HEK293 (cell line): ENCODE measurements at regions not wholly inside any gene's neighbourhood (a gene's known extent, or its start where the extent isn't known, plus 50 kb on each side); places are given as distances from the start of the nearest gene placed in this dataset.

Experiments
- CTCF ChIA-PET: fragments of 350-600 bp; formaldehyde crosslinking; extraction: SDS; loops from one replicate; lab custom pipeline; 2021; ENCODE audit warnings: antibody characterized with exemption; lab: Yijun Ruan, JAX
- POLR2A ChIA-PET: fragments of 300-600 bp; formaldehyde crosslinking; extraction: SDS; loops from one replicate; lab custom pipeline; 2020; ENCODE audit warnings: antibody characterized with exemption, inconsistent platforms; lab: Yijun Ruan, JAX
- H3K27ac ChIP-seq: fragments of 200-500 bp; sonication (Bioruptor generic); 2 replicates; pipeline ENCODE4 v1.5.1; 2014; ENCODE audit warnings: low read depth, low read length, control low read depth, inconsistent platforms; ENCODE audit errors: extremely low read depth
- H3K36me3 ChIP-seq, 2 experiments: fragments of 200-500 bp in 1 of 2; sonication (Bioruptor generic) in 1 of 2; 1 replicate in 1 of 2; 2 replicates in 1 of 2; pipeline ENCODE4 v1.5.1; 2014 to 2017; ENCODE audit warnings: inconsistent platforms in 2 of 2, low read length in 2 of 2; ENCODE audit not compliant: control insufficient read depth in 2 of 2, insufficient read depth in 1 of 2
- H3K4me1 ChIP-seq: fragments of 200-500 bp; sonication (Bioruptor generic); 2 replicates; pipeline ENCODE4 v1.5.1; 2014; ENCODE audit warnings: mild to moderate bottlenecking, low read length, inconsistent platforms; ENCODE audit not compliant: control insufficient read depth, insufficient read depth
- H3K4me3 ChIP-seq: 2 replicates; pipeline ENCODE4 v1.5.1; 2011; ENCODE audit warnings: low read depth, mild to moderate bottlenecking, control low read depth, low read length, moderate library complexity
- H3K9me3 ChIP-seq: fragments of 200-500 bp; sonication (Bioruptor generic); 2 replicates; pipeline ENCODE4 v1.5.1; 2014; ENCODE audit warnings: low read depth, low read length, inconsistent platforms; ENCODE audit not compliant: control insufficient read depth, insufficient read depth
- GLI2 ChIP-seq: fragments of 450-650 bp; formaldehyde crosslinking; IDR thresholded peaks from 2 replicates; pipeline ENCODE4; 2017; ENCODE audit warnings: missing biosample characterization, missing genetic modification characterization, low read depth, borderline replicate concordance
- SCRT1 ChIP-seq: fragments of 450-650 bp; formaldehyde crosslinking; IDR thresholded peaks from 2 replicates; pipeline ENCODE4 v1.5.1; 2016; ENCODE audit warnings: missing biosample characterization, missing genetic modification characterization, borderline replicate concordance
- SCRT2 ChIP-seq: fragments of 450-650 bp; formaldehyde crosslinking; IDR thresholded peaks from 2 replicates; pipeline ENCODE4 v1.5.1; 2016; ENCODE audit warnings: missing biosample characterization, missing genetic modification characterization
- SETDB1 ChIP-seq: IDR thresholded peaks from one replicate; pipeline ENCODE4 v1.6.1; 2017; ENCODE audit warnings: mild to moderate bottlenecking, low read length, moderate library complexity, mixed read lengths; ENCODE audit not compliant: insufficient read length
- WT1 ChIP-seq: fragments of 450-650 bp; formaldehyde crosslinking; IDR thresholded peaks from 2 replicates; pipeline ENCODE4 v1.5.1; 2016; ENCODE audit warnings: missing biosample characterization, missing genetic modification characterization
- ZFHX2 ChIP-seq: fragments of 450-650 bp; formaldehyde crosslinking; conservative IDR thresholded peaks from 2 replicates; pipeline ENCODE4 v1.5.1; 2016; ENCODE audit warnings: missing biosample characterization, missing genetic modification characterization
- ZNF184 ChIP-seq: fragments of 450-650 bp; IDR thresholded peaks from 2 replicates; pipeline ENCODE4 v1.5.1; 2018; ENCODE audit warnings: missing biosample characterization, mild to moderate bottlenecking, missing genetic modification characterization
- ZNF19 ChIP-seq: fragments of 450-650 bp; formaldehyde crosslinking; IDR thresholded peaks from 2 replicates; pipeline ENCODE4; 2016; ENCODE audit warnings: missing biosample characterization, missing genetic modification characterization, low read depth
- ZNF324 ChIP-seq: fragments of 450-650 bp; formaldehyde crosslinking; IDR thresholded peaks from 2 replicates; pipeline ENCODE4 v1.5.1; 2016; ENCODE audit warnings: missing biosample characterization, missing genetic modification characterization
- ZNF341 ChIP-seq: fragments of 450-650 bp; formaldehyde crosslinking; IDR thresholded peaks from 2 replicates; pipeline ENCODE4; 2016; ENCODE audit warnings: low read depth, missing biosample characterization, missing genetic modification characterization
- ZNF354C ChIP-seq: fragments of 450-650 bp; formaldehyde crosslinking; IDR thresholded peaks from 2 replicates; pipeline ENCODE4 v1.5.1; 2016; ENCODE audit warnings: missing biosample characterization, missing genetic modification characterization, low read depth, borderline replicate concordance
- ZNF394 ChIP-seq: fragments of 450-650 bp; formaldehyde crosslinking; IDR thresholded peaks from 2 replicates; pipeline ENCODE4 v1.5.1; 2016; ENCODE audit warnings: missing biosample characterization, missing genetic modification characterization, mild to moderate bottlenecking, moderate library complexity, borderline replicate concordance
- ZNF423 ChIP-seq: fragments of 450-650 bp; formaldehyde crosslinking; IDR thresholded peaks from 2 replicates; pipeline ENCODE4 v1.5.1; 2016; ENCODE audit warnings: missing biosample characterization, missing genetic modification characterization
- ZNF426 ChIP-seq: fragments of 450-650 bp; formaldehyde crosslinking; IDR thresholded peaks from 2 replicates; pipeline ENCODE4 v1.5.1; 2017; ENCODE audit warnings: missing biosample characterization, missing genetic modification characterization, mild to moderate bottlenecking, inconsistent platforms, moderate library complexity
- ZNF473 ChIP-seq: fragments of 450-650 bp; formaldehyde crosslinking; IDR thresholded peaks from 2 replicates; pipeline ENCODE4 v1.5.1; 2017; ENCODE audit warnings: missing biosample characterization, missing genetic modification characterization
- ZNF501 ChIP-seq: fragments of 450-650 bp; formaldehyde crosslinking; IDR thresholded peaks from 2 replicates; pipeline ENCODE4 v1.5.1; 2016; ENCODE audit warnings: missing biosample characterization, missing genetic modification characterization
- ZNF544 ChIP-seq: fragments of 450-650 bp; formaldehyde crosslinking; IDR thresholded peaks from 2 replicates; pipeline ENCODE4 v1.5.0; 2017; ENCODE audit warnings: missing biosample characterization, missing genetic modification characterization
- ZNF560 ChIP-seq: fragments of 450-650 bp; formaldehyde crosslinking; IDR thresholded peaks from 2 replicates; pipeline ENCODE4 v1.5.1; 2017; ENCODE audit warnings: missing biosample characterization, missing genetic modification characterization, borderline replicate concordance
- ZNF571 ChIP-seq: fragments of 450-650 bp; formaldehyde crosslinking; IDR thresholded peaks from 2 replicates; pipeline ENCODE4 v1.5.0; 2017; ENCODE audit warnings: missing biosample characterization, missing genetic modification characterization
- ZNF596 ChIP-seq: fragments of 450-650 bp; IDR thresholded peaks from 2 replicates; pipeline ENCODE4 v1.5.0; 2018; ENCODE audit warnings: missing biosample characterization, mild to moderate bottlenecking, missing genetic modification characterization, moderate library complexity
- ZNF747 ChIP-seq: fragments of 450-650 bp; formaldehyde crosslinking; IDR thresholded peaks from 2 replicates; pipeline ENCODE4 v1.5.1; 2016; ENCODE audit warnings: missing biosample characterization, missing genetic modification characterization
- TF ChIP-seq, protein P1 (sequence below): fragments of 450-650 bp; formaldehyde crosslinking; IDR thresholded peaks from 2 replicates; pipeline ENCODE4 v1.5.1; 2016; ENCODE audit warnings: missing biosample characterization, missing genetic modification characterization, borderline replicate concordance
- TF ChIP-seq, protein P2 (sequence below): fragments of 450-650 bp; formaldehyde crosslinking; IDR thresholded peaks from 2 replicates; pipeline ENCODE4 v1.5.1; 2016; ENCODE audit warnings: missing biosample characterization, missing genetic modification characterization
- TF ChIP-seq, protein P3 (sequence below): fragments of 450-650 bp; formaldehyde crosslinking; IDR thresholded peaks from 2 replicates; pipeline ENCODE4 v1.5.1; 2016; ENCODE audit warnings: missing biosample characterization, missing genetic modification characterization
- TF ChIP-seq, protein P4 (sequence below): fragments of 450-650 bp; formaldehyde crosslinking; IDR thresholded peaks from 2 replicates; pipeline ENCODE4 v1.5.1; 2016; ENCODE audit warnings: missing biosample characterization, missing genetic modification characterization
- TF ChIP-seq, protein P5 (sequence below): fragments of 450-650 bp; formaldehyde crosslinking; IDR thresholded peaks from 2 replicates; pipeline ENCODE4 v1.5.1; 2016; ENCODE audit warnings: missing biosample characterization, missing genetic modification characterization
- TF ChIP-seq, protein P6 (sequence below): fragments of 450-650 bp; formaldehyde crosslinking; IDR thresholded peaks from 2 replicates; pipeline ENCODE4 v1.5.1; 2016; ENCODE audit warnings: missing biosample characterization, missing genetic modification characterization, low read depth

DNA sequence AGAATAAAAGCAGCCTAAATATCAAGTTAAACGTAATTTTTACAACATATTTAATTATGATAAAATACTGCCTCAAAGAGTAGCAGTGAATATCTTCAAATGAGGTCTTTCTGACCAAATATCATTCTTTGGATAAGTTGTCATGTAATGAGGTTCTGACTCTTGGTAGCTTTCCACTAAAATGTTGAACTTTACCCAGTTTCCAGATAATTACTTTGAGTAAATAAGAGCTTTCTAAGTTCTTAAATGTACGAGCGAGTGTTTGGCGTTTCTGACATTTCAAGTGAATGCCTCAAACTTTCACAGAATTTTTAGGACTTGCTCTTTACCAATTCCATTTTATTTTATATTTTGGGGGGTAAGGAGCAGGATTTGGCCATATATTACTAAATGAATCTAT, 1515.2 kb downstream of the FAM181B start:
- ChIA-PET CTCF (no interaction called here), POLR2A (no interaction called here)
- TF ChIP-seq ZNF341 (tag by site-specific recombination) (no peak), ZNF354C (no peak), WT1 (tag by site-specific recombination) (no peak), ZNF19 (tag by site-specific recombination) (no peak), SCRT1 (tag by site-specific recombination) (no peak), ZNF596 (tag by site-specific recombination) (no peak), ZFHX2 (tag by site-specific recombination) (no peak), ZNF544 (tag by site-specific recombination) (no peak), ZNF324 (tag by site-specific recombination) (no peak), GLI2 (tag by site-specific recombination) (no peak), ZNF394 (tag by site-specific recombination) (no peak), ZNF560 (tag by site-specific recombination) (no peak), ZNF747 (tag by site-specific recombination) (no peak), ZNF184 (tag by site-specific recombination) (no peak), ZNF473 (no peak)
- TF ChIP-seq, protein P1, sequence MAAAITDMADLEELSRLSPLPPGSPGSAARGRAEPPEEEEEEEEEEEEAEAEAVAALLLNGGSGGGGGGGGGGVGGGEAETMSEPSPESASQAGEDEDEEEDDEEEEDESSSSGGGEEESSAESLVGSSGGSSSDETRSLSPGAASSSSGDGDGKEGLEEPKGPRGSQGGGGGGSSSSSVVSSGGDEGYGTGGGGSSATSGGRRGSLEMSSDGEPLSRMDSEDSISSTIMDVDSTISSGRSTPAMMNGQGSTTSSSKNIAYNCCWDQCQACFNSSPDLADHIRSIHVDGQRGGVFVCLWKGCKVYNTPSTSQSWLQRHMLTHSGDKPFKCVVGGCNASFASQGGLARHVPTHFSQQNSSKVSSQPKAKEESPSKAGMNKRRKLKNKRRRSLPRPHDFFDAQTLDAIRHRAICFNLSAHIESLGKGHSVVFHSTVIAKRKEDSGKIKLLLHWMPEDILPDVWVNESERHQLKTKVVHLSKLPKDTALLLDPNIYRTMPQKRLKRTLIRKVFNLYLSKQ: no peak
- TF ChIP-seq, protein P2, sequence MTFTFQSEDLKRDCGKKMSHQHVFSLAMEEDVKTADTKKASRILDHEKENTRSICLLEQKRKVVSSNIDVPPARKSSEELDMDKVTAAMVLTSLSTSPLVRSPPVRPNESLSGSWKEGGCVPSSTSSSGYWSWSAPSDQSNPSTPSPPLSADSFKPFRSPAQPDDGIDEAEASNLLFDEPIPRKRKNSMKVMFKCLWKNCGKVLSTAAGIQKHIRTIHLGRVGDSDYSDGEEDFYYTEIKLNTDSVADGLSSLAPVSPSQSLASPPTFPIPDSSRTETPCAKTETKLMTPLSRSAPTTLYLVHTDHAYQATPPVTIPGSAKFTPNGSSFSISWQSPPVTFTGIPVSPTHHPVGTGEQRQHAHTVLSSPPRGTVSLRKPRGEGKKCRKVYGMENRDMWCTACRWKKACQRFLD: no peak
- TF ChIP-seq, protein P3, sequence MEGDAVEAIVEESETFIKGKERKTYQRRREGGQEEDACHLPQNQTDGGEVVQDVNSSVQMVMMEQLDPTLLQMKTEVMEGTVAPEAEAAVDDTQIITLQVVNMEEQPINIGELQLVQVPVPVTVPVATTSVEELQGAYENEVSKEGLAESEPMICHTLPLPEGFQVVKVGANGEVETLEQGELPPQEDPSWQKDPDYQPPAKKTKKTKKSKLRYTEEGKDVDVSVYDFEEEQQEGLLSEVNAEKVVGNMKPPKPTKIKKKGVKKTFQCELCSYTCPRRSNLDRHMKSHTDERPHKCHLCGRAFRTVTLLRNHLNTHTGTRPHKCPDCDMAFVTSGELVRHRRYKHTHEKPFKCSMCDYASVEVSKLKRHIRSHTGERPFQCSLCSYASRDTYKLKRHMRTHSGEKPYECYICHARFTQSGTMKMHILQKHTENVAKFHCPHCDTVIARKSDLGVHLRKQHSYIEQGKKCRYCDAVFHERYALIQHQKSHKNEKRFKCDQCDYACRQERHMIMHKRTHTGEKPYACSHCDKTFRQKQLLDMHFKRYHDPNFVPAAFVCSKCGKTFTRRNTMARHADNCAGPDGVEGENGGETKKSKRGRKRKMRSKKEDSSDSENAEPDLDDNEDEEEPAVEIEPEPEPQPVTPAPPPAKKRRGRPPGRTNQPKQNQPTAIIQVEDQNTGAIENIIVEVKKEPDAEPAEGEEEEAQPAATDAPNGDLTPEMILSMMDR (tag by site-specific recombination): no peak
- Histone ChIP-seq H3K4me1 (no peaks in the 10 kb centered on the region), H3K36me3 (no peaks in the 10 kb centered on the region), H3K9me3 (no peaks in the 10 kb centered on the region), H3K27ac (no peak overlapping the region), H3K4me3 (no peak overlapping the region)

DNA sequence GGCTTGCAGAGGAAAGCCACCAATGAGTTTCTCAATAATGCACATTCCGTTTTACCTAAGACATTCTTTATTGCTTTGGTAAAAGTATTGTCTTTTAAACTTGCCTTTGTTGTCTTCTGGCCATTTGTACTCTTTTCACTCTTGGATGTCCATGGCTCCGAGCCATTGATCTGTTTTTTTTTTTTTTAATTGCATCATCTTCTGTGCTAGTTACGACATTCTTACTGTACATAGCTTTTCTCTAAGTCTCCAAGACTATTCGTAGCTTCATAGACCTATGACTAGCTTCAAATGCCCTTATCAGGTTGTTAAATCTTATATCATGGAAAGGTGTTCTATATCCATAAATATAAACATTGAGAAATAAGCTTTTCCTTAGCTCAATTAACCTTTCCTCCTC, 1522.6 kb downstream of the FAM181B start:
- Histone ChIP-seq H3K27ac (no peak overlapping the region), H3K4me3 (no peak overlapping the region), H3K4me1 (no peaks in the 10 kb centered on the region), H3K36me3 (no peaks in the 10 kb centered on the region), H3K9me3 (no peaks in the 10 kb centered on the region)
- ChIA-PET POLR2A (no interaction called here), CTCF (no interaction called here)
- TF ChIP-seq ZNF426 (tag by site-specific recombination) (no peak), ZNF423 (tag by site-specific recombination) (no peak), SETDB1 (no peak), ZFHX2 (tag by site-specific recombination) (no peak), ZNF571 (tag by site-specific recombination) (no peak), SCRT2 (tag by site-specific recombination) (no peak), ZNF501 (tag by site-specific recombination) (no peak)
- TF ChIP-seq, protein P4, sequence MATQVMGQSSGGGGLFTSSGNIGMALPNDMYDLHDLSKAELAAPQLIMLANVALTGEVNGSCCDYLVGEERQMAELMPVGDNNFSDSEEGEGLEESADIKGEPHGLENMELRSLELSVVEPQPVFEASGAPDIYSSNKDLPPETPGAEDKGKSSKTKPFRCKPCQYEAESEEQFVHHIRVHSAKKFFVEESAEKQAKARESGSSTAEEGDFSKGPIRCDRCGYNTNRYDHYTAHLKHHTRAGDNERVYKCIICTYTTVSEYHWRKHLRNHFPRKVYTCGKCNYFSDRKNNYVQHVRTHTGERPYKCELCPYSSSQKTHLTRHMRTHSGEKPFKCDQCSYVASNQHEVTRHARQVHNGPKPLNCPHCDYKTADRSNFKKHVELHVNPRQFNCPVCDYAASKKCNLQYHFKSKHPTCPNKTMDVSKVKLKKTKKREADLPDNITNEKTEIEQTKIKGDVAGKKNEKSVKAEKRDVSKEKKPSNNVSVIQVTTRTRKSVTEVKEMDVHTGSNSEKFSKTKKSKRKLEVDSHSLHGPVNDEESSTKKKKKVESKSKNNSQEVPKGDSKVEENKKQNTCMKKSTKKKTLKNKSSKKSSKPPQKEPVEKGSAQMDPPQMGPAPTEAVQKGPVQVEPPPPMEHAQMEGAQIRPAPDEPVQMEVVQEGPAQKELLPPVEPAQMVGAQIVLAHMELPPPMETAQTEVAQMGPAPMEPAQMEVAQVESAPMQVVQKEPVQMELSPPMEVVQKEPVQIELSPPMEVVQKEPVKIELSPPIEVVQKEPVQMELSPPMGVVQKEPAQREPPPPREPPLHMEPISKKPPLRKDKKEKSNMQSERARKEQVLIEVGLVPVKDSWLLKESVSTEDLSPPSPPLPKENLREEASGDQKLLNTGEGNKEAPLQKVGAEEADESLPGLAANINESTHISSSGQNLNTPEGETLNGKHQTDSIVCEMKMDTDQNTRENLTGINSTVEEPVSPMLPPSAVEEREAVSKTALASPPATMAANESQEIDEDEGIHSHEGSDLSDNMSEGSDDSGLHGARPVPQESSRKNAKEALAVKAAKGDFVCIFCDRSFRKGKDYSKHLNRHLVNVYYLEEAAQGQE (tag by site-specific recombination): no peak
- TF ChIP-seq, protein P5, sequence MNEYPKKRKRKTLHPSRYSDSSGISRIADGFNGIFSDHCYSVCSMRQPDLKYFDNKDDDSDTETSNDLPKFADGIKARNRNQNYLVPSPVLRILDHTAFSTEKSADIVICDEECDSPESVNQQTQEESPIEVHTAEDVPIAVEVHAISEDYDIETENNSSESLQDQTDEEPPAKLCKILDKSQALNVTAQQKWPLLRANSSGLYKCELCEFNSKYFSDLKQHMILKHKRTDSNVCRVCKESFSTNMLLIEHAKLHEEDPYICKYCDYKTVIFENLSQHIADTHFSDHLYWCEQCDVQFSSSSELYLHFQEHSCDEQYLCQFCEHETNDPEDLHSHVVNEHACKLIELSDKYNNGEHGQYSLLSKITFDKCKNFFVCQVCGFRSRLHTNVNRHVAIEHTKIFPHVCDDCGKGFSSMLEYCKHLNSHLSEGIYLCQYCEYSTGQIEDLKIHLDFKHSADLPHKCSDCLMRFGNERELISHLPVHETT: no peak
- TF ChIP-seq, protein P6, sequence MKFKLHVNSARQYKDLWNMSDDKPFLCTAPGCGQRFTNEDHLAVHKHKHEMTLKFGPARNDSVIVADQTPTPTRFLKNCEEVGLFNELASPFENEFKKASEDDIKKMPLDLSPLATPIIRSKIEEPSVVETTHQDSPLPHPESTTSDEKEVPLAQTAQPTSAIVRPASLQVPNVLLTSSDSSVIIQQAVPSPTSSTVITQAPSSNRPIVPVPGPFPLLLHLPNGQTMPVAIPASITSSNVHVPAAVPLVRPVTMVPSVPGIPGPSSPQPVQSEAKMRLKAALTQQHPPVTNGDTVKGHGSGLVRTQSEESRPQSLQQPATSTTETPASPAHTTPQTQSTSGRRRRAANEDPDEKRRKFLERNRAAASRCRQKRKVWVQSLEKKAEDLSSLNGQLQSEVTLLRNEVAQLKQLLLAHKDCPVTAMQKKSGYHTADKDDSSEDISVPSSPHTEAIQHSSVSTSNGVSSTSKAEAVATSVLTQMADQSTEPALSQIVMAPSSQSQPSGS (tag by site-specific recombination): no peak
